CD4-positive, alpha-beta T cell (primary cell): ENCODE measurements at regions not wholly inside any gene's neighbourhood (a gene's known extent, or its start where the extent isn't known, plus 50 kb on each side); places are given as distances from the start of the nearest gene placed in this dataset.

Source experiments
- ATAC-seq: fragments of 200-7000 bp; cut with Tn5 transposase; one replicate; pipeline ENCODE4 v1.10.0; 2022; ENCODE audit warnings: mild to moderate bottlenecking; ENCODE audit not compliant: poor library complexity
- CTCF ChIA-PET: fragments of 350-600 bp; sonication (Branson Sonifier 250); formaldehyde crosslinking; loops from one replicate; lab custom pipeline; 2021; ENCODE audit warnings: antibody characterized with exemption, inconsistent platforms; lab: Charles Lee
- POLR2A ChIA-PET: fragments of 350-600 bp; sonication (Branson Sonifier 250); formaldehyde crosslinking; loops from one replicate; lab custom pipeline; 2021; ENCODE audit warnings: antibody characterized with exemption, inconsistent platforms; lab: Charles Lee
- DNase-seq, 14 experiments: peaks; one replicate each; pipeline ENCODE4 v3.0.0-alpha.2; 2013 to 2020; ENCODE audit warnings: mixed read lengths in 2 of 14
- H3K27ac ChIP-seq, 2 donors: one replicate each; pipeline versions ENCODE4 v1.5.1 to v1.7.0; 2013; ENCODE audit warnings: low read length in 2 of 2, low read depth in 1 of 2, mild to moderate bottlenecking in 1 of 2
- H3K27me3 ChIP-seq, 2 experiments: 1 replicate in 1 of 2; 2 replicates in 1 of 2; pipeline versions ENCODE4 v1.6.1 to v1.7.0; 2013; ENCODE audit warnings: low read length in 2 of 2, control low read depth in 1 of 2, mild to moderate bottlenecking in 1 of 2, moderate library complexity in 1 of 2; ENCODE audit not compliant: insufficient read depth in 2 of 2, control insufficient read depth in 1 of 2
- H3K36me3 ChIP-seq: one replicate; pipeline ENCODE4 v1.6.1; 2013; ENCODE audit warnings: low read length, control low read depth; ENCODE audit not compliant: insufficient read depth
- H3K4me1 ChIP-seq: one replicate; pipeline ENCODE4 v1.6.1; 2013; ENCODE audit warnings: low read length, control low read depth; ENCODE audit not compliant: insufficient read depth
- H3K4me3 ChIP-seq: one replicate; pipeline ENCODE4 v1.5.1; 2013; ENCODE audit warnings: mild to moderate bottlenecking, low read length, moderate library complexity
- H3K9me3 ChIP-seq, 2 experiments: 1 replicate in 1 of 2; 2 replicates in 1 of 2; pipeline versions ENCODE4 v1.6.1 to v1.7.0; 2013; ENCODE audit warnings: low read length in 2 of 2, mild to moderate bottlenecking in 2 of 2, control low read depth in 1 of 2, moderate library complexity in 1 of 2; ENCODE audit not compliant: control insufficient read depth in 1 of 2, insufficient read depth in 1 of 2
- H3K27ac Mint-ChIP-seq: one replicate; pipeline ENCODE4 v1.8.0; 2020; ENCODE audit warnings: mixed read lengths
- H3K27me3 Mint-ChIP-seq: one replicate; pipeline ENCODE4 v1.8.0; 2021; ENCODE audit warnings: mixed read lengths
- H3K36me3 Mint-ChIP-seq: one replicate; pipeline ENCODE4 v1.8.0; 2021; ENCODE audit warnings: low read depth, mixed read lengths
- H3K4me1 Mint-ChIP-seq: one replicate; pipeline ENCODE4 v1.8.0; 2021; ENCODE audit warnings: low read depth, mixed read lengths
- H3K4me3 Mint-ChIP-seq: one replicate; pipeline ENCODE4 v1.8.0; 2020; ENCODE audit warnings: mild to moderate bottlenecking, mixed read lengths
- H3K9me3 Mint-ChIP-seq: one replicate; pipeline ENCODE4 v1.8.0; 2020; ENCODE audit warnings: mixed read lengths
- intact Hi-C, 2 experiments: fragments of 100-400 bp; cut with DNase I in 1 of 2; cut with micrococcal nuclease in 1 of 2; formaldehyde crosslinking; loops; one replicate each; pipeline versions ENCODE4 v1.15.1 to v1.9.0; 2023 to 2025; cut with DNase I, micrococcal nuclease
- TF ChIP-seq, protein P1 (sequence below): fragments of 200-600 bp; IDR thresholded peaks from one replicate; pipeline ENCODE4 v1.8.0; 2022; ENCODE audit warnings: antibody characterized with exemption, mild to moderate bottlenecking

DNA sequence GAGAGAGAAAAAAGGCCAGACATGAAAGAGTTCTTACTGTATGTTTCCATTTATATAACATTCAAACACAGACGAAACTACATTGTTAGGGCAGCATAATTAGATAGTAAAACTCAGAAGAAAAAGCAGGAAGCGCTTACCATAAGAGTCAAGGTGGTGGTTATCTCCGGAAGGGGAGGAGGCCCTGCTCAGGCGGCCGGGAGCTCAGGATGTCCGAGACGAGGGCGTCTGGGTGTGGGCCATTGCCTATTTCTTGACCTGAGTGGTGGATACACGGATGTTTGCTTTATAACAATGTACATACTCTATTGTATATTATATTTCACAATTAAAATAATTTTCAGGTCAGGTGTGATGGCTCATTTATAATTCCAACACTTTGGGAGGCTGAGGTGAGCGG lies 80.9 kb upstream of the COL5A1 start:
- Mint-ChIP-seq H3K4me1 (no peaks in the 10 kb centered on the region), H3K36me3 (no peaks in the 10 kb centered on the region), H3K27me3 (peaks cover 4% of the 10 kb centered on the region), H3K27ac (no peak overlapping the region), H3K9me3 (no peaks in the 10 kb centered on the region), H3K4me3 (no peak overlapping the region)
- intact Hi-C loops, result no loop called here
- no peak for ATAC-seq
- H3K27ac ChIP-seq, result no peak overlapping the region
- H3K4me1 ChIP-seq, result no peaks in the 10 kb centered on the region
- H3K4me3 ChIP-seq, result no peak overlapping the region
- peaks cover 0 to 6% of the 10 kb centered on the region in 2 experiments for H3K9me3 ChIP-seq
- peaks cover 0 to 3% of the 10 kb centered on the region in 2 experiments for H3K27me3 ChIP-seq
- POLR2A ChIA-PET, result no interaction called here
- DNase-seq, result no peak
- CTCF ChIA-PET, result no interaction called here
- H3K36me3 ChIP-seq, result no peaks in the 10 kb centered on the region
- TF ChIP-seq, protein P1, sequence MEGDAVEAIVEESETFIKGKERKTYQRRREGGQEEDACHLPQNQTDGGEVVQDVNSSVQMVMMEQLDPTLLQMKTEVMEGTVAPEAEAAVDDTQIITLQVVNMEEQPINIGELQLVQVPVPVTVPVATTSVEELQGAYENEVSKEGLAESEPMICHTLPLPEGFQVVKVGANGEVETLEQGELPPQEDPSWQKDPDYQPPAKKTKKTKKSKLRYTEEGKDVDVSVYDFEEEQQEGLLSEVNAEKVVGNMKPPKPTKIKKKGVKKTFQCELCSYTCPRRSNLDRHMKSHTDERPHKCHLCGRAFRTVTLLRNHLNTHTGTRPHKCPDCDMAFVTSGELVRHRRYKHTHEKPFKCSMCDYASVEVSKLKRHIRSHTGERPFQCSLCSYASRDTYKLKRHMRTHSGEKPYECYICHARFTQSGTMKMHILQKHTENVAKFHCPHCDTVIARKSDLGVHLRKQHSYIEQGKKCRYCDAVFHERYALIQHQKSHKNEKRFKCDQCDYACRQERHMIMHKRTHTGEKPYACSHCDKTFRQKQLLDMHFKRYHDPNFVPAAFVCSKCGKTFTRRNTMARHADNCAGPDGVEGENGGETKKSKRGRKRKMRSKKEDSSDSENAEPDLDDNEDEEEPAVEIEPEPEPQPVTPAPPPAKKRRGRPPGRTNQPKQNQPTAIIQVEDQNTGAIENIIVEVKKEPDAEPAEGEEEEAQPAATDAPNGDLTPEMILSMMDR, result no peak

DNA sequence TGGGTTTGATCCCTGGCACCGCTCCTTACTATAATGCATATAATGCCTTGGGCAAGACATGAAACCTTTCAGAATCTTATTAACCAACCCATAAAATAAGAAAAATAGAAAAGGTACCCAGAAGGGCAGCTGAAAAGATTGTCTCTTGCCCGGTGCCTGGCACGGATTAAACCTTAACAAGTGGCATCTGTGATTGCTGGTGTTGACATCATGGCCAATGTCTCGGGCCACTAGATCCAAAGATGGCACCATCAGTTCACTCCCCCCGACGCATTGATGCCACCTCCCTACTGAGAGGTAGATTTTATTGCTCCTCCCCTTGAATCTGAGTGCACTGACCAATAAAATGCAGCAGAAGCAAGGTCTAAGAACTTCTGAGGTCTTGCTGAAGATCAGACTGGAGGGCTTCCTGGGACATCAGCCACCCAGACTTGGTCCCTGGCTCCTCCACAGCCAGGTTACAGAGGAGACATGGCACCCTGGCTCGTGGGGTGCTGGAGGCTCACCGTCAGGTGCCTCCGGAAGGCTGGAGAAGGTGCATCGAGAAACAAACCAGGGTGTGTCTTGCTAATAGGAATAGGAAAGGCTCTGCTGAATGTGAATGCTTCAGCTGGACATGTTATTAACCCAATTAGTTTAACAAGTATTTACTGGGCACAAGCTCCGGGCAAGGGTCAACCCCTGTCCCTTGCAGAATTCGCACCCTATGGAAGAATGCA lies 80.0 kb upstream of the COL5A1 start:
- intact Hi-C loops, result no loop called here
- Mint-ChIP-seq H3K36me3 (no peaks in the 10 kb centered on the region), H3K4me3 (no peak overlapping the region), H3K27ac (no peak overlapping the region), H3K9me3 (no peaks in the 10 kb centered on the region), H3K27me3 (peaks cover 4% of the 10 kb centered on the region), H3K4me1 (no peaks in the 10 kb centered on the region)
- ChIA-PET POLR2A (no interaction called here), CTCF (no interaction called here)
- H3K36me3 ChIP-seq, result no peaks in the 10 kb centered on the region
- peaks cover 6 to 12% of the 10 kb centered on the region in 2 experiments for H3K9me3 ChIP-seq
- ATAC-seq (no peak), DNase-seq (peak in 1 of 14 experiments; percentile 10)
- no peak overlapping the region for H3K27ac ChIP-seq
- TF ChIP-seq, protein P1, result no peak
- H3K27me3 ChIP-seq, result peaks cover 0 to 3% of the 10 kb centered on the region in 2 experiments
- no peaks in the 10 kb centered on the region for H3K4me1 ChIP-seq
- H3K4me3 ChIP-seq, result no peak overlapping the region

DNA sequence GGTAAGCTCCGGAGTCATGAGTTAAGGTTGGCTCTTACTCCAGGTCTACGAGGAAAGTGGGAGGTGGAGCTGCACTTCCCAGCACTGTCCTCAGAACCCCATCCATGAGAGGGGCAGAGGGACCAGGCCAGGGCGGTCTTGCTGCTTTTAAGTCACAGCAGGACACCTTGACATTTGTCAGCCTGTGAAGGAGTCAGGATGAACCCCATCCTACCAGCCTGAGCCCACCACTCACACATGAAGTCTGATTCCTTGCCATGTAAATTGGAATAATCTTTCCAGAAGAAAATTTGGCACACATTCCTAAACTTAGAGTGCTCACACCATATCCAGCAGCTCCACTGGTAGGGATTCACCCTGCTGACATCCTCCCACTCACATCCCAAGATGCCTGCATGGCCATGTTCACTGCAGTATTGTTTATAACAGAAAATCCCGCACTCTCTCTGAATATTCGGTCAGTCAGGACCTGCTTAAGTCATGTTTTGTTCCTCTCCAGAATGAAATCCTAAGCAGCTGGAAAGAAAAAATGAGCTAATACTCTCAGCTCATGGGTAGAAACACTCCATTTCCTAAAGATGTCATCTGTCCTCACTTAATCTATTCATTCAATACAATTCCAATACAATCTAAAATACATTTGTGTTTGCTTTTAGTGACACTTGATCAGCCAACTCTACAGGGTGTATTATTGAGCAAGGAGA lies 79.3 kb upstream of the COL5A1 start:
- Mint-ChIP-seq H3K4me1 (no peaks in the 10 kb centered on the region), H3K27ac (no peak overlapping the region), H3K4me3 (no peak overlapping the region), H3K27me3 (no peaks in the 10 kb centered on the region), H3K36me3 (no peaks in the 10 kb centered on the region), H3K9me3 (peaks cover under 1% of the 10 kb centered on the region)
- POLR2A ChIA-PET, result no interaction called here
- Histone ChIP-seq H3K27ac (no peak overlapping the region), H3K27me3 (peaks cover 0 to 3% of the 10 kb centered on the region in 2 experiments), H3K36me3 (no peaks in the 10 kb centered on the region), H3K9me3 (peaks cover 13% of the 10 kb centered on the region in 2 experiments), H3K4me3 (no peak overlapping the region), H3K4me1 (no peaks in the 10 kb centered on the region)
- DNase-seq (no peak), ATAC-seq (no peak)
- CTCF ChIA-PET, result no interaction called here
- TF ChIP-seq, protein P1, result no peak
- intact Hi-C loops, result no loop called here
